ENCODE measurements at regions not wholly inside any gene's neighbourhood (a gene's known extent, or its start where the extent isn't known, plus 50 kb on each side); places are given as distances from the start of the nearest gene placed in this dataset.

- Histone ChIP-seq H3K9me3 (ENCODE audit: low read length) (no peaks in the 10 kb centered on the region), H3K9me2 (ENCODE audit: insufficient read depth, low read length) (no peaks in the 10 kb centered on the region), H3K9ac (ENCODE audit: low read length) (no peak overlapping the region), H3K79me2 (replicated peaks; ENCODE audit: insufficient read depth, low read length) (no peaks in the 10 kb centered on the region), H3K4me2 (ENCODE audit: low read length) (no peak overlapping the region), H3K36me3 (ENCODE audit: insufficient read depth, low read length) (no peaks in the 10 kb centered on the region), H2AFZ (ENCODE audit: low read depth, low read length) (no peak overlapping the region), H3K27me3 (ENCODE audit: insufficient read depth, low read depth, low read length) (no peaks in the 10 kb centered on the region), H3F3A (ENCODE audit: insufficient read depth, low read length, poor library complexity, severe bottlenecking) (no peaks in the 10 kb centered on the region), H3K4me3 (ENCODE audit: low read length) (no peak overlapping the region), H4K20me1 (ENCODE audit: insufficient read depth) (no peaks in the 10 kb centered on the region), H3K27ac (ENCODE audit: low read length) (no peak overlapping the region)
- TF ChIP-seq EZH2 (IDR thresholded peaks at IDR 0.05; ENCODE audit: borderline replicate concordance, insufficient read depth, low read length, poor library complexity, severe bottlenecking): no peak
- TF ChIP-seq RAD21 (conservative IDR thresholded peaks at IDR 0.05): no peak
- TF ChIP-seq EP300 (conservative IDR thresholded peaks at IDR 0.05; ENCODE audit: poor library complexity, severe bottlenecking): no peak
- no peak for TF ChIP-seq REST (IDR thresholded peaks at IDR 0.05; ENCODE audit: borderline replicate concordance)
- no peak for TF ChIP-seq MXI1 (conservative IDR thresholded peaks at IDR 0.05; ENCODE audit: poor library complexity, severe bottlenecking)
- no peak for TF ChIP-seq POLR2AphosphoS5 (IDR thresholded peaks at IDR 0.05)
- no peak for TF ChIP-seq CTCF (IDR thresholded peaks at IDR 0.05; ENCODE audit: poor library complexity, severe bottlenecking)
These were observed 138.9 kb upstream of the IGFBP7 start for GRCh38 chr4:57249083-57249482.

DNA sequence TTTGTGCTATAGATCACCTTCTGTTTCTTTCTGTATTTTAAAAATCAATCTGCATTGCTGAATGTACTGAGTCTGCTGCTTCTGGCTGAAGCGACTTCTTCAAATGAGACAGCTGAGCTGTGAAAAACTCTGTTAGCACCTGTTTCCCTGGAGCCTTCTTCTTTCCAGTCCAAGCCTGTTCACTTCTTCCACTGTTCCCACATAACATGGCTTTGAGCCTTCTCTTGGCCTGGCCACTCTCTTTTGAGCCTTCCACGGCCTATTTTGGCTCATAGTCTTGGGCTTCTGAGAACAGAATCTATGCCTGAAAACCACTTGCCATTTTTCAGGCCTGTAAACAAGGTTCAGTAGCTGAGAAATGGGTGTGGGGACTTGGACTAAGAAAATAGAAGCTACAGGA is 132.9 kb upstream of the IGFBP7 start:
- Histone ChIP-seq H3F3A (ENCODE audit: insufficient read depth, low read length, poor library complexity, severe bottlenecking) (no peaks in the 10 kb centered on the region), H3K9me2 (ENCODE audit: insufficient read depth, low read length) (no peaks in the 10 kb centered on the region), H3K9me3 (ENCODE audit: low read length) (no peaks in the 10 kb centered on the region), H3K9ac (ENCODE audit: low read length) (no peak overlapping the region), H4K20me1 (ENCODE audit: insufficient read depth) (no peaks in the 10 kb centered on the region), H2AFZ (ENCODE audit: low read depth, low read length) (no peak overlapping the region), H3K27me3 (ENCODE audit: insufficient read depth, low read depth, low read length) (no peaks in the 10 kb centered on the region), H3K79me2 (replicated peaks; ENCODE audit: insufficient read depth, low read length) (no peaks in the 10 kb centered on the region), H3K27ac (ENCODE audit: low read length) (no peak overlapping the region), H3K36me3 (ENCODE audit: insufficient read depth, low read length) (no peaks in the 10 kb centered on the region), H3K4me3 (ENCODE audit: low read length) (no peak overlapping the region), H3K4me2 (ENCODE audit: low read length) (no peak overlapping the region)
- TF ChIP-seq REST (IDR thresholded peaks at IDR 0.05; ENCODE audit: borderline replicate concordance) (no peak), EZH2 (IDR thresholded peaks at IDR 0.05; ENCODE audit: borderline replicate concordance, insufficient read depth, low read length, poor library complexity, severe bottlenecking) (no peak), CTCF (IDR thresholded peaks at IDR 0.05; ENCODE audit: poor library complexity, severe bottlenecking) (no peak), MXI1 (conservative IDR thresholded peaks at IDR 0.05; ENCODE audit: poor library complexity, severe bottlenecking) (no peak), RAD21 (conservative IDR thresholded peaks at IDR 0.05) (no peak), SMC3 (conservative IDR thresholded peaks at IDR 0.05; ENCODE audit: poor library complexity) (no peak), EP300 (conservative IDR thresholded peaks at IDR 0.05; ENCODE audit: poor library complexity, severe bottlenecking) (no peak), POLR2AphosphoS5 (IDR thresholded peaks at IDR 0.05) (no peak), TAF1 (IDR thresholded peaks at IDR 0.05; ENCODE audit: low read depth) (no peak)
